Limb (tissue), 2 donors: ENCODE measurements at regions not wholly inside any gene's neighbourhood (a gene's known extent, or its start where the extent isn't known, plus 50 kb on each side); places are given as distances from the start of the nearest gene placed in this dataset.
"Not testable (repeated sequence)": the region's sequence is repeated elsewhere in the genome, so short reads cannot be mapped to it uniquely, and the experiment has no call there.

Experiments
- DNase-seq, 2 donors: peaks; one replicate each; pipeline ENCODE4 v3.0.0-alpha.2; 2016; ENCODE audit errors: extremely low spot score in 2 of 2

- no peak for DNase-seq
Measured at GRCh38 chr20:36082315-36082915, 72.1 kb upstream of the EPB41L1 start.

- DNase-seq: not testable (repeated sequence)
Measured at GRCh38 chr20:36083200-36083599, 71.3 kb upstream of the EPB41L1 start.

DNA sequence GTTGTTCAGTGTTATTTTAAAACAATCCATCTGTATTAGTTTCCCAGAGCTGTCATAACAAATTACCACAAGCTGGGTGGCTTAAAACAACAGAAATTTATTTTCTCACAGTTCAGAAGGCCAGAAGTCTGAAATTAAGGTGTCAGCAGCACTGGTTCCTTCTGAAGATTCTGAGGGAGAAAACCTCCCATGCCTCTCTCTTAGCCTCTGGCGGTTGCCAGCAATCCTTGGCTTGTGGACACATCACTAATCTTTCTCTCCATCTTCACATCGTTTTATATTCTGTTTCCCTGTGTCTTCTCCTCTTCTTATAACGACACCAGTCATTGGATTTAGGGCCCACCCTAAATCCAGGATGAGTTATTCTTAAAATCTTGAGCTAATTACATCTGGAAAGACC lies 70.2 kb upstream of the EPB41L1 start:
- DNase-seq: no peak

DNA sequence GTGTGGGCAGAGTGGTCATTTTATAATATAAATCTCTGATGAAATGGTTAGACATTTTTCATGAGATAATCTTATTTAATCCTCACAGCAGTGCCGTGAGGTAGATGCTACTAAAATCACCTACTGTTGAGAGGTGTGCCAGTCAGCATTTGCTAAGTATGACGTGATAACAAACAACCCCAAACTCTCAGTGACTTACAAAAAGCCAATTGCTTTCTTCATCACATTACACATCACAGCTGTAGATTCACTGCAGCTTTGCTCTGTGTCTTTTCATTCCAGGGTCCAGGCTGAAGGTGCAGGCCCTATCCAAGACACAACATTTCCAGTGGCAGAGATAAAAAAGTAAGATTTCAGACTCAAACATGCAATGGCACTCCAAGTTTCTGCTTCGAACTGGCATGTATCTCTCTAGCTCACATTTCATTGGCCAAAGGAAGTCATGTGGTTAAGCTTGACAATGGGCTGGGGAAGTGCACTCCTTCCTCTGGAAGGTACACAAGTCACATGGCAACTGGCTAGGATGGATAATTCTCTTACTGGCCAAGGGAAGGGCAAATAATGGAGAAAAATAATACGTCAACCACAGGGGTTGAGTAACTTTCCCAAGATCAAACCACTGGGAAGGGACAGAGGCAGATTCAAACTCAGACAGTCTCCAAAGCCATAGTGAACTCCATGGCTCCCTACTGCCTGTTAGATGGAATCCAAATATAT lies 69.5 kb upstream of the EPB41L1 start:
- no peak for DNase-seq

- no peak for DNase-seq
Measured at GRCh38 chr20:36085686-36086267, 68.8 kb upstream of the EPB41L1 start.

- no peak for DNase-seq
Measured at GRCh38 chr20:36086767-36087166, 67.8 kb upstream of the EPB41L1 start.

GRCh38 chr20:36090223-36090622 lies 64.3 kb upstream of the EPB41L1 start:
- no peak for DNase-seq

GRCh38 chr20:36091561-36092397 lies 62.8 kb upstream of the EPB41L1 start:
- no peak for DNase-seq

GRCh38 chr20:36092398-36093024 lies 62.0 kb upstream of the EPB41L1 start:
- peak in 1 of 2 donors; percentile 75 for DNase-seq

DNA sequence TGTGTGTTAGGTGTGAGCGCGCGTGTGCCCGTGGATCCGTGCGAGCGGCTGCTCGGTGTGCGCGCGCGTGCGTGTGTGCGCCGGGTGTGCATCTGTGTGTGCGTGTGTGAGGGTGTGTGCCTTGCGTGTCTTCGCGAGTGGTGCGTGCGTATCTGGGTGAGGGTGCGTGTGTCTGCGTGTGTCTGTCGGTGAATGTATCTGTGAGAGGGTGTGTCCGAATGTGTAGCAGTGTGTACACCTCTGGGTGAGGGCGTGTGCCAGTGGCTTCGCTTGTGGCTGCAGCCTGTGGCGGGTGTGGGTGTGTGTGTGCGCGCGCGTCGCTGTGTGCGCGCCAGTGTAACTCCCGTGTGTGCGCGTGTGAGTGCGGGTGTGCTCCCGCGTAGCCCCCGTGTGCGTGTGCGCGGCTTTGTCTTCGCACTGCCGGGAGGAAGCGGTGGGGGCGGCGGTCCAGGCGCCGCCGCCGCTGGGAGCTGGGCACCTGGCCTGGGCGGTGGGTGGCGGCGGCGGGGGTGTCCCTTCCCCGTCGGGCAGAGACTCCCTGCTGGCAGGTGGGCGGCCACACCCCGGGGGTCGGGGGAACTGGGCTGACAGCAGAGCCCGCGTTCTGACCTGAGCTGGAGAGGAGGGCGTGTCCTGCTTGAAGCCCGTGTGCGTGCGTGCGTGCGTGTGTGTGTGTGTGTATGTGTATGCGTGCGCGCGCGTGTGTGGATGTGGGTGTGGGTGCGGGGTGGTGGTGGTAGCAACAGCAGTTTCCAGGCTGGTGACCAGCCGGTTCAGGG lies 61.3 kb upstream of the EPB41L1 start:
- peak in 1 of 2 donors; percentile 74 for DNase-seq

DNA sequence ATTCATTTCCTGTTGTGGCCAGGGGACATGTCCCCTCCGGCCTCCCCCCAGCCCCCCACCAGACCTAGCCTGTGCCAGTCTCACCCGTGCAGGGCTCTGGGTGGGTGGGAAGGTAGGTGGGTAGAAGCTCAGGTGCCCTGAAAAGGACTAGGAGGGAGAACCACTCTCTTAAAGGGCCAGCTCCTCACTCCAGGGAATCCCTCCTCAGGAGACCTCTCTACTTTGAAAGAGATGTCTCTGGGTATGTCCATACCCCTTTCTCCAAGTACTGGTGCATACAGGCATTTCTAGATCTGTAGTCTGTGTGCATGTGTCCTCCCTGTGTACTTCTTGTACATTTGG lies 60.8 kb upstream of the EPB41L1 start:
- no peak for DNase-seq

GRCh38 chr20:36094497-36094896 lies 60.0 kb upstream of the EPB41L1 start:
- DNase-seq: peak; percentile 57 to 68

DNA sequence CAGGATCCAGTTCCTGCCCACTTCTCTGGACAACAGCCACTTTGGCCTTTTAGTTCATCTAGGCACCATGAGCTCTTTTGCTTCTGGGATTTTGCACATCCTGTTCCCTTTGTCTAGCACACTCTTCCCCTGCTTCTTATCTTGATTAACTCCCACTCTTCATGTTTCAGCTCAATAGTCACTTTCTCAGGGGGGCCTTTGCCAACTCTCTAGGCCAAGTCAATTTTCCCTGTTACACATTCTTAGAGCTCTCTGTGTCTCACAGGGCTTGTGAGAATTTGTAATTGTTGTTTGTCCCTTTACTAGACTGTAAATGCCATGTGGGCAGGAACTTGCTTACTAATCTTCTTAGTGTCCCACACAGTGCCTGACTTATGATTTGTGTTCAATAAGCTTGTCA lies 58.1 kb upstream of the EPB41L1 start:
- no peak for DNase-seq

DNA sequence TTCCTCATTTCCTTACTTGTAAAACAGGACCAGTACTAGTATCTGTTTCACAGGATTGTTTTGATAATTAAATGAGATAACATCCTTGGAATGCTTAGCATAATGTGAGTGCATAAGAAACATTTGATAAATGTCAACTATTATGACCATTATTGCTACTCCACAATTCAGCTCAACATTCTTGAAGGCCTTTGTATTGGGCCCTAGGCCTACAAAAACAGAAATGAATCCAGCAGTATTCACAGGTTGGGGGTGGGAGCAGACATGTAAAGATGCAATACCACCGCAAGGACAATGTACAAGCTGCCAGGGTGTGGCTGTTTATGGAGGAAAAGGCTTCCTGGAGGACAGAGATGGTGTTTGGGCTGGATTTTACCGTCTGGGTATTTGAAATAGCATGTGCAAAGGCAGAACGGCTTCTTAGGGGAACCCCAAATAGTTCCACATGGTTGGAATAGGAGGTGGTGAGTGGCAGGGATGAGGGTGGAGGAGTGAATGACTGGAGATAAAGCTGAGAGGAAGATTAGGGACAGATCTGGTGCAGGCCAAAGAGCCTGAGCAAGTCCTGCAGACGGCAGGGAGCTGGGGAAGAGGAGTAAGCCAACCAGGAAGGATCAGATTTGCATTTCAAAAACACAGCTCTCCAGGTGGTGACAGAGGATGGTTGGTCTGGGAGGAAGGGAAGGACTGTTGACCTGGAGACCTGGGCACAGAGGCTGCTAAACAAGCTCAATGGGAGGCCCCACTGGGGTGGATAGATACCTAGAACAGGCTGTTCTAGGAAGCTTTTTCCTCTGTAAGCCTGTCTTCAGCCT lies 57.0 kb upstream of the EPB41L1 start:
- no peak for DNase-seq

- peak in 1 of 2 donors; percentile 38 for DNase-seq
Measured at GRCh38 chr20:36098364-36098763, 56.2 kb upstream of the EPB41L1 start.

- no peak for DNase-seq
Measured at GRCh38 chr20:36099106-36099505, 55.4 kb upstream of the EPB41L1 start.

DNA sequence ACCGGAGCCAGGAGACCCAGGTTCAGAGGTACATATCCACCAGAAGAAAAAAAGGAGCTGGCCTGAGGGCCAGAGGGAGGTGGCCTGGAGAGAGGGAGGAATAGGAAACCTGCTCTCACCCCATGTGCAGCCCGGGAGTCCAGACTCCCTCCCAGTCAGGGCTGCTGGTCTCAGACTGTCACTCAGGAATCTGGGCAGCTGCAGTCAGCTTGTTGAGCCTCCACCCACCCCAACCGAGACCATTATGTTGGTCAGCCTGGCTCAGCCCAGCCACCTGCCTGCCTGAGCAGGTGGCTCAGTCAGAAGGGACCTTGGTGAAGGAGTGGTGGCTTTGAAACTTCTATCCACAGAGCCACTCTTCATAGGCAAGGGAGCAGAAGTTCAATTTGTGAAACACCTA lies 53.3 kb upstream of the EPB41L1 start:
- DNase-seq: peak in 1 of 2 donors; percentile 48

DNA sequence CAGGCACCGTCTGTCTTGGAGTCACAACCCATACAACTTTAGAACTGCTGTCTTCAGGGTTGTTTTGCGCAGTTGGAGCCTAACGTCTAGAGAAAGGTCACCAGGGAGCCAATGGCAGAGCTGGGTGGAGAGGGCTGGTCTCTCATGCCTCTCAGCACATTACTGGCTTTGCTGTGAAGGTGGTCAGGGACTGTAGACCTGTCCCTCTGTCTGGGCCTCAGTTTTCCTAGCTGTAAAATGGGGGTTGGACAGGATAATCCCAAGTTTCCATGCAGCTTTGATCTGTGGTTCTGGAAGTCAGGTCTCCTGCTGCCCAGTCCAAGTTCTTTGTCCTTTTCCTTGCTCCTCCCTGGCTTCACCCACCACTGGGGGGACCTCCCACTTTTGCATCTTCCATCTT lies 52.2 kb upstream of the EPB41L1 start:
- DNase-seq: no peak

- DNase-seq: no peak
Measured at GRCh38 chr20:36102809-36103596, 51.5 kb upstream of the EPB41L1 start.
